ENCODE measurements at regions not wholly inside any gene's neighbourhood (a gene's known extent, or its start where the extent isn't known, plus 50 kb on each side); places are given as distances from the start of the nearest gene placed in this dataset.

DNA sequence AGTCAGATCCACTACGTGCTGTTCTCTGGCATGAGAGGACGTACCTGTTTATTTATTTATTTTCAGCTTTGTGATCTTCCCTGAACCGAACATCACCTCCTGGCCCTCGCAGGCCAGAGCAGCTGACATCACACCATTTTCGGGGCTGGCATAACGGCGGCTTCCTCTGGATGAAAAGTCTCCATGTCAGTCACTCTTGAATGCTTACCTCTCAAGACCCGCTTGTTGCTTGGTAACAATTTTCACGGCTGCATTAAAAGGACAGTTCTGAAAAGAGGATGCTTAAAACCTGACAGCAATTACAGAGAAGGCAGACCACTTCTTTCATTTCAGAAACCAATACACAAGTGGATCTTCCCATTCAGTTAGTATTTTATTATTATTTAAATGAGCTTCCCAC lies 159.8 kb upstream of the CDH4 start:
- TF ChIP-seq, protein P1, sequence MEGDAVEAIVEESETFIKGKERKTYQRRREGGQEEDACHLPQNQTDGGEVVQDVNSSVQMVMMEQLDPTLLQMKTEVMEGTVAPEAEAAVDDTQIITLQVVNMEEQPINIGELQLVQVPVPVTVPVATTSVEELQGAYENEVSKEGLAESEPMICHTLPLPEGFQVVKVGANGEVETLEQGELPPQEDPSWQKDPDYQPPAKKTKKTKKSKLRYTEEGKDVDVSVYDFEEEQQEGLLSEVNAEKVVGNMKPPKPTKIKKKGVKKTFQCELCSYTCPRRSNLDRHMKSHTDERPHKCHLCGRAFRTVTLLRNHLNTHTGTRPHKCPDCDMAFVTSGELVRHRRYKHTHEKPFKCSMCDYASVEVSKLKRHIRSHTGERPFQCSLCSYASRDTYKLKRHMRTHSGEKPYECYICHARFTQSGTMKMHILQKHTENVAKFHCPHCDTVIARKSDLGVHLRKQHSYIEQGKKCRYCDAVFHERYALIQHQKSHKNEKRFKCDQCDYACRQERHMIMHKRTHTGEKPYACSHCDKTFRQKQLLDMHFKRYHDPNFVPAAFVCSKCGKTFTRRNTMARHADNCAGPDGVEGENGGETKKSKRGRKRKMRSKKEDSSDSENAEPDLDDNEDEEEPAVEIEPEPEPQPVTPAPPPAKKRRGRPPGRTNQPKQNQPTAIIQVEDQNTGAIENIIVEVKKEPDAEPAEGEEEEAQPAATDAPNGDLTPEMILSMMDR (IDR thresholded peaks at IDR 0.05), result no peak
- TF ChIP-seq EZH2 (IDR thresholded peaks at IDR 0.05) (no peak), EZH2phosphoT487 (IDR thresholded peaks at IDR 0.05) (no peak)
